ENCODE measurements at regions not wholly inside any gene's neighbourhood (a gene's known extent, or its start where the extent isn't known, plus 50 kb on each side); places are given as distances from the start of the nearest gene placed in this dataset.
"Not testable (repeated sequence)": the region's sequence is repeated elsewhere in the genome, so short reads cannot be mapped to it uniquely, and the experiment has no call there.

GRCh38 chr13:111665691-111666095 is 345.3 kb downstream of the TEX29 start:
- H3K4me1 ChIP-seq (ENCODE audit: insufficient read depth, low read length) = no peaks in the 10 kb centered on the region
- no peak overlapping the region for H3K9ac ChIP-seq (ENCODE audit: low read depth, low read length)

DNA sequence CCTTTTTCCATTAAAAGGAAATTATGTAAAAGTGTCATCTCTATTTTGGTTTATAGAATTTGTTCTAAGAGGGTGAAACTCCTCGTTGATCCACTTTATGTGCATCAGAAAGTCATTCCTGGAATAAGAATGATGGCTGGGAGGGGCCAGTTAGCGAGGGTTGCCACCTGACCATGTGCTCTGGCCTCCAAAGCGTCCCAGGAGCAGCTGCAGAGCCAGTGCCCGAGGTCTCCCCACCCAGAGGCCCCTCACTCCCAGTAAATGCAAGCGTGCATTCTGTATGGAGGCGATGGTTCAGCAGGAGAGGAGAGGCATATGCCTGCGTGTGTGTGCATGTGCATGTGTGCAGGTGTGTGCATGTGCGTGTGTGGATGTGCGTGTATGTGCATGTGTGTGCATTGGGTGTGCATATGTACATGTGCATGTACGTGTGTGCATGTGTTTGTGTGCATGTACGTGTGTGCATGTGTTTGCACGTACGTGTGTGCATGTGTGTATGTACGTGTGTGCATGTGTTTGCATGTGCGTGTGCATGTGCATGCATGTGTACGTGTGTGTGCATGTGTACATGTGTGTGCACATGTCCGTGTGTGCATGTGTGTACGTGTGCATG is 345.8 kb downstream of the TEX29 start:
- H3K36me3 ChIP-seq (ENCODE audit: insufficient read depth, low read depth, low read length) = no peaks in the 10 kb centered on the region
- no peak overlapping the region for H3K9ac ChIP-seq (ENCODE audit: low read depth, low read length)
- no peak overlapping the region for H3K27ac ChIP-seq (ENCODE audit: low read length)
- H3K4me1 ChIP-seq (ENCODE audit: insufficient read depth, low read length) = no peaks in the 10 kb centered on the region
- no peaks in the 10 kb centered on the region for H3K9me3 ChIP-seq (ENCODE audit: insufficient read depth, low read depth, low read length)
- H3K27me3 ChIP-seq (ENCODE audit: insufficient read depth, low read length) = no peaks in the 10 kb centered on the region; the same call in 1 of the 2 replicates
- H3K4me3 ChIP-seq (ENCODE audit: low read length) = no peak overlapping the region

More at GRCh38 chr13:111665691-111666095, 345.3 kb downstream of the TEX29 start:
- no peaks in the 10 kb centered on the region for H3K36me3 ChIP-seq (ENCODE audit: insufficient read depth, low read depth, low read length)
- H3K27me3 ChIP-seq (ENCODE audit: insufficient read depth, low read length) = no peaks in the 10 kb centered on the region; the same call in 1 of the 2 replicates
- H3K27ac ChIP-seq (ENCODE audit: low read length) = no peak overlapping the region
- H3K4me3 ChIP-seq (ENCODE audit: low read length) = no peak overlapping the region
- H3K9me3 ChIP-seq (ENCODE audit: insufficient read depth, low read depth, low read length) = no peaks in the 10 kb centered on the region

GRCh38 chr13:111667757-111668156 is 347.3 kb downstream of the TEX29 start:
- Histone ChIP-seq H3K27ac (ENCODE audit: low read length) (no peak overlapping the region), H3K9ac (ENCODE audit: low read depth, low read length) (no peak overlapping the region), H3K36me3 (ENCODE audit: insufficient read depth, low read depth, low read length) (no peaks in the 10 kb centered on the region), H3K4me3 (ENCODE audit: low read length) (no peak overlapping the region), H3K9me3 (ENCODE audit: insufficient read depth, low read depth, low read length) (no peaks in the 10 kb centered on the region), H3K4me1 (ENCODE audit: insufficient read depth, low read length) (no peaks in the 10 kb centered on the region), H3K27me3 (ENCODE audit: insufficient read depth, low read length) (no peaks in the 10 kb centered on the region; the same call in 1 of the 2 replicates)

GRCh38 chr13:111668451-111668850 is 348.0 kb downstream of the TEX29 start:
- no peaks in the 10 kb centered on the region for H3K36me3 ChIP-seq (ENCODE audit: insufficient read depth, low read depth, low read length)
- H3K27me3 ChIP-seq (ENCODE audit: insufficient read depth, low read length) = no peaks in the 10 kb centered on the region; the same call in 1 of the 2 replicates
- H3K9me3 ChIP-seq (ENCODE audit: insufficient read depth, low read depth, low read length) = no peaks in the 10 kb centered on the region

DNA sequence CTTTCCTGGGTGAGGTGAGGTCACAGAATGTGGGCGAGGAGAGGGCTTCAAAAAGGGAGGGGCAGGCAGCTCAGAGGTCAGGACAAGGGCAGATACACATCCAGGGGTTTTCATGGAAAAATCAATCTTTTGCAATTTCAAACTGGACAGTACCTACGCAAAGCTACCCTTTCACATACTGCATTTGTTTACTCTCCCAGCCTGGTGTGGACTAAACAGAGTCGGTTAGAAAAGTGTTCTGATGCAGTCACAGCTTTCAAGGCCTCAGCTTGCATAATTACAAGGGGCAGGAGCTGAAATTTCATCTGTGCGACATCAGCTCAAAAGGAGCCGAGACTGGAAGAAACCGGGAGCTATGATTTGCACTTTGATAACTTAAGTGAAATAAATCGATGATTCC is 351.8 kb downstream of the TEX29 start:
- not testable (repeated sequence) for H3K9ac ChIP-seq (ENCODE audit: low read depth, low read length); H3K9me3 ChIP-seq (ENCODE audit: insufficient read depth, low read depth, low read length); H3K4me3 ChIP-seq (ENCODE audit: low read length); H3K4me1 ChIP-seq (ENCODE audit: insufficient read depth, low read length); H3K36me3 ChIP-seq (ENCODE audit: insufficient read depth, low read depth, low read length); H3K27me3 ChIP-seq (ENCODE audit: insufficient read depth, low read length); H3K27ac ChIP-seq (ENCODE audit: low read length)

More at GRCh38 chr13:111668451-111668850, 348.0 kb downstream of the TEX29 start:
- H3K27ac ChIP-seq (ENCODE audit: low read length) = no peak overlapping the region
- no peaks in the 10 kb centered on the region for H3K4me1 ChIP-seq (ENCODE audit: insufficient read depth, low read length)
- no peak overlapping the region for H3K4me3 ChIP-seq (ENCODE audit: low read length)
- no peak overlapping the region for H3K9ac ChIP-seq (ENCODE audit: low read depth, low read length)

DNA sequence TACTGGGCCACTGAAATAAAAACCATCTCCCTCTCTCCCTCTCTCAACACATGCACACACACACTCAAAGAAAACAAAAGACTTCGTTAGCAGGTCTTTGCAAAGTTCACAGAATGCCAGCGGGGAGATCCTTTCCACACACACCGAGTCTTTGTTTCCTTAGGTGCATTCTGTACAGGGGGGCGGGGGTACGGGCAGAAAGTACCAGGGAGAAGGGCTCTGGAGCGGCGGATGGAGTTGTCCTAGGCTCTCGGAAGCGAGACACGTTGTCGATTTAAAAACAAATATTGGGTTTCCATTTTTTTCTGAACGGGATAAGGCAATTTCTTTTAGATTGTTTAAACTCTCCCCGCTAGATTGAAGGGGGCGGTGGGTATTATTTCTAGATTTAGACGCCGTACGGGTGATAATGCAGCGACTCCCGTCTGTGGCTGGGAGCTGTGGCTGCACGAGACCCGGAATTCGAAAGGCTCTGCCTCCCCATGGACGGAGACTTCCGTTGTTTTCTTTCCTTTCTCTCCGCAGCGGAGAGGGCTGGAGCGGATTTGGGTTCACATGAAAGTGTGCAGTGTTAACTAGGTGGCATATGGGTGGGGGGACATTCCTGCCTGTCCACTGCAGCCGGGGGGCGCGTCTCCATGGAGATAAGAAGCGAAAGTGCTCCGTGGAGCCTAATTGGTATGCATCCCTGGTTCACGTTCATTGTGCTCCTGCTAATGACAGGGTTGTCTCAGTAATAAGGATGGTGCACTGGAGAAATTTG is 357.9 kb downstream of the TEX29 start:
- not testable (repeated sequence) for H3K27ac ChIP-seq (ENCODE audit: low read length); H3K27me3 ChIP-seq (ENCODE audit: insufficient read depth, low read length)

DNA sequence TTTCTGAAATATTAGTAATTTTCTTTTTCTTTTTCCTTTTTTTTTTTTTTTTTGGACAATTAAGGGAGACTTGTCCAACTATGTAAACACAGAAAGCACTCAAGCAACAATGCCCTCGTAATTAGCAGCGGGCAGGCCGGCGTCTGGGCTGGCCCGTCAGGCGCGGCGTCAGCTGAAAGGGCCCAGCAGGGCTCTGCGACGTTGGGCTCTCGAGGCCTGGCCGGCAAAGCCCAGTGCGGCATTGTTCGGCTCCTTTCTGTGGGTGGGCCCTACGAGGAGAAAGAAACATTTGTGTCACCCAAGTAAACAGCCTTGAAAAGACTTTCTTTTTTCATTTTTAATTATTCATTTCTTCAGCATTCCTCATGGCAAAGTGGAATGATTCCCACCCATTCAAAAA is 359.2 kb downstream of the TEX29 start:
- H3K4me1 ChIP-seq (ENCODE audit: insufficient read depth, low read length); H3K9me3 ChIP-seq (ENCODE audit: insufficient read depth, low read depth, low read length); H3K36me3 ChIP-seq (ENCODE audit: insufficient read depth, low read depth, low read length); H3K9ac ChIP-seq (ENCODE audit: low read depth, low read length); H3K27me3 ChIP-seq (ENCODE audit: insufficient read depth, low read length); H3K27ac ChIP-seq (ENCODE audit: low read length); H3K4me3 ChIP-seq (ENCODE audit: low read length): not testable (repeated sequence)

More for the DNA sequence above, 357.9 kb downstream of the TEX29 start:
- H3K9me3 ChIP-seq (ENCODE audit: insufficient read depth, low read depth, low read length); H3K9ac ChIP-seq (ENCODE audit: low read depth, low read length); H3K4me3 ChIP-seq (ENCODE audit: low read length); H3K4me1 ChIP-seq (ENCODE audit: insufficient read depth, low read length); H3K36me3 ChIP-seq (ENCODE audit: insufficient read depth, low read depth, low read length): not testable (repeated sequence)

DNA sequence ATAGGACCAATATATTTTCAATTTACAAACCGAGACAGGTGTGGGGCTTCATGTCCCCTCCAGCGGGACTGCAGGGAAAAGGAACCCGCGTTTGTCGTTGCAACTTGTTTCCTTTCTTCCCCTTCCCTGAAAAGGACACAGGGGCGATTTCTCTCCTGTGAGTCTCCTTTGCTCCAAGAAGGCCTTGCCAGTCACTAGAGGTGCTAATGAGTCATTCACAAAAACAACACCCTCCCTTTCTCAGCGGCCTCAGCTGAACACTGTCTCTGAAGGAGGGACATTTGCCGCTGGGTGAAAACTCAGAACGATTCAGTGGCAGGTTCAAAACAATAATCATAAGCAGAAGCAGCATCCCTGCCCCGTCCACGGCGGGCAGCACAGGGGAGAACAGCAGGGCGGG is 359.7 kb downstream of the TEX29 start:
- H3K4me3 ChIP-seq (ENCODE audit: low read length); H3K27me3 ChIP-seq (ENCODE audit: insufficient read depth, low read length); H3K9ac ChIP-seq (ENCODE audit: low read depth, low read length); H3K36me3 ChIP-seq (ENCODE audit: insufficient read depth, low read depth, low read length); H3K9me3 ChIP-seq (ENCODE audit: insufficient read depth, low read depth, low read length); H3K27ac ChIP-seq (ENCODE audit: low read length); H3K4me1 ChIP-seq (ENCODE audit: insufficient read depth, low read length): not testable (repeated sequence)

GRCh38 chr13:111692028-111692427 is 371.6 kb downstream of the TEX29 start:
- H3K27me3 ChIP-seq (ENCODE audit: insufficient read depth, low read length); H3K4me1 ChIP-seq (ENCODE audit: insufficient read depth, low read length); H3K27ac ChIP-seq (ENCODE audit: low read length); H3K9ac ChIP-seq (ENCODE audit: low read depth, low read length); H3K36me3 ChIP-seq (ENCODE audit: insufficient read depth, low read depth, low read length); H3K9me3 ChIP-seq (ENCODE audit: insufficient read depth, low read depth, low read length); H3K4me3 ChIP-seq (ENCODE audit: low read length): not testable (repeated sequence)

DNA sequence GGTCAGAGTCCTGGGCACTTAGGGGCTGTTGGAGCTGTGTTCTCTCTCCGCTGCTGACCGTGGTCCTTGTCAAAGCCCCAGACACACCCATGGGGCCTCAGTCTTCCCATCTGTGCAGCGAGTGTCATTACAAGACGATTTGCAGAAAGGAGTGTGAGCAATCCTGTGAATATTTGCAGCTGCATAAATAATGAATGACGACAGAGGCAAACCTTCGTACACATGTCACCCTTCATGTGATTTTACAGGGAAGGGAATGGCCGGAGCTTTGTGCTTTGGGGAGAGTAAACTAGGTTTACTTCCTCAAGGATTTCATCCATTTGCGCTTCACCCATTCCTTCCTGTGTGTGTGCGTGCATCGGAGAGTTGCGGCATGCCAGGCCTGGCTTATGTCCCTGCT is 370.8 kb upstream of the SOX1 start:
- not testable (repeated sequence) for H3K36me3 ChIP-seq (ENCODE audit: insufficient read depth, low read depth, low read length)

DNA sequence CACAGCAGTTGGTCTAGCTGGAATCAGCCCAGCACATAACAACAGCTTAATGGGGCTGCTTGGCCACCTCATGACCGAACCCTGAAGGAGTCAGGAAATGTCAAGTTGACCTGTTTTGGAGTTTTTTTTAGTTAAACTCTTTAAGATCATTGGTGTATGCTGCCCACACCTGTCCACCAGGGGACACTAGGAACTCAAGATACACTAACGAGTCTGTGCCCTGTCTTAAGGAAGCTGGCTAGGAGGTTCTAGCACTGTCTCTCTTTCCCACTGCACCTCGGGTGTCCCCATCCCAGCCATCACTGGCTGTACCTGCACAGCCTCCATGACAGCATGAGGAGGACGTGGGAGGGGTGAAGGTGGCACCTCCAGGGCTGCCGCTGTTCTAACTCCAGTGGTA is 364.9 kb upstream of the SOX1 start:
- H3K27ac ChIP-seq (ENCODE audit: low read length); H3K4me3 ChIP-seq (ENCODE audit: low read length); H3K27me3 ChIP-seq (ENCODE audit: insufficient read depth, low read length): not testable (repeated sequence)

More for the DNA sequence above, 370.8 kb upstream of the SOX1 start:
- H3K4me3 ChIP-seq (ENCODE audit: low read length); H3K27me3 ChIP-seq (ENCODE audit: insufficient read depth, low read length); H3K9me3 ChIP-seq (ENCODE audit: insufficient read depth, low read depth, low read length); H3K4me1 ChIP-seq (ENCODE audit: insufficient read depth, low read length); H3K9ac ChIP-seq (ENCODE audit: low read depth, low read length); H3K27ac ChIP-seq (ENCODE audit: low read length): not testable (repeated sequence)

More for the DNA sequence above, 364.9 kb upstream of the SOX1 start:
- H3K36me3 ChIP-seq (ENCODE audit: insufficient read depth, low read depth, low read length); H3K9me3 ChIP-seq (ENCODE audit: insufficient read depth, low read depth, low read length); H3K4me1 ChIP-seq (ENCODE audit: insufficient read depth, low read length); H3K9ac ChIP-seq (ENCODE audit: low read depth, low read length): not testable (repeated sequence)
